DOHH2 (cell line): ENCODE measurements at regions not wholly inside any gene's neighbourhood (a gene's known extent, or its start where the extent isn't known, plus 50 kb on each side); places are given as distances from the start of the nearest gene placed in this dataset.

Experiments used
- CTCF ChIP-seq: fragments of 200-600 bp; sonication (generic); IDR thresholded peaks from one replicate; pipeline ENCODE4 v1.5.1; 2014; ENCODE audit warnings: antibody characterized with exemption, mild to moderate bottlenecking, low read depth, low read length; ENCODE audit not compliant: poor library complexity, severe bottlenecking
- EZH2phosphoT487 ChIP-seq: fragments of 200-600 bp; sonication (generic); IDR thresholded peaks from 2 replicates; pipeline ENCODE4 v1.6.1; 2017; ENCODE audit warnings: borderline replicate concordance, mild to moderate bottlenecking, antibody characterized with exemption, low read length, moderate library complexity, mixed read lengths

GRCh38 chr3:111299192-111299615 lies 227.6 kb downstream of the NECTIN3 start:
- TF ChIP-seq CTCF (no peak), EZH2phosphoT487 (no peak)
